ENCODE measurements at regions not wholly inside any gene's neighbourhood (a gene's known extent, or its start where the extent isn't known, plus 50 kb on each side); places are given as distances from the start of the nearest gene placed in this dataset.

- TF ChIP-seq CEBPB (IDR thresholded peaks at IDR 0.05; ENCODE audit: low read depth) = no peak
- no peak for TF ChIP-seq CTCF (IDR thresholded peaks at IDR 0.05 in 2 of 3, conservative IDR thresholded peaks at IDR 0.05 in 1 of 3; ENCODE audit: borderline replicate concordance in 1 of 3, insufficient read depth in 1 of 3, low read depth in 2 of 3, low read length in 2 of 3)
Observed at GRCh38 chr16:35239561-35239960, 1780.1 kb downstream of the TP53TG3F start.

Measured in HCT116 (cell line).